GM21825 (cell line): ENCODE measurements at regions not wholly inside any gene's neighbourhood (a gene's known extent, or its start where the extent isn't known, plus 50 kb on each side); places are given as distances from the start of the nearest gene placed in this dataset.

Experiments
- ATAC-seq: cut with Tn5 transposase; IDR thresholded peaks from one replicate; pipeline ENCODE4 v1.9.1; 2021; ENCODE audit warnings: mild to moderate bottlenecking, moderate library complexity; ENCODE audit not compliant: unreplicated experiment

DNA sequence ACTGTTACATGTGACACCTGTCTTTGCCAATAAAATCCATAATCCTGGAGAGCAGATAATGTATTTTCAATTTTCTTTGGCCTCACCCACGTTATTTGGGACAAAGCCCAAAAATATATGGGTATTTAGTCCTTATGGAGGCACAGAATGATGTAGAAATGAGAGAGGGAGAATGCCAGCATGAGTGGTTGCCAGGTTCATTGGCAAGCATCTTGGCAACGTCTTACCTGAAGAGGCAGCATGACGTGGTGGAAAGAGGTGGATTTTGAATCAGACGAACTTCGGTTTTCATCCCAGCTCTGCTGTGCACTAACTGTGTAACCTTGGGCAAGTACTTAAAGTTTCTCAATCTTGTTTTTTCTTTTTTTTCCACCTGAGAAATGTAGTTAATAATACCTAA lies 969.6 kb upstream of the PIK3C3 start:
- ATAC-seq = no peak

DNA sequence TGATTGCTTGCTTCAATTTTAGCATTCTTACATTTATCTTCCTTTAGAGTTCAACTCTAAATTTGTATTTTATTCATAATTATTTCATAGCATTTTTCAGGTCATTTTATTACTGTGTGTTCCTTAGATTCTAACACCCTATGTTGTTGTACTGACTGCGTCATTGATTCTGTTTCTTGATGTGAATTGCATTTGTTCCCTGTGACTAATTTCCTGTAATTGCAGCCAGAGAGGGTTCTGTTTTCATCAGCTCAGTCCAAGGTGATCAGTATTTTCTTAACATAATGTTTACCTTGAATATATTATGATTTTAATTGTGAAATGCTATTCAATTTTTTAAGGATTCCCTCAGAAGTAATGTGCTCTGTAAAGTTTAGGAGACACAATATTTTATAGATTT lies 970.2 kb upstream of the PIK3C3 start:
- no peak for ATAC-seq

DNA sequence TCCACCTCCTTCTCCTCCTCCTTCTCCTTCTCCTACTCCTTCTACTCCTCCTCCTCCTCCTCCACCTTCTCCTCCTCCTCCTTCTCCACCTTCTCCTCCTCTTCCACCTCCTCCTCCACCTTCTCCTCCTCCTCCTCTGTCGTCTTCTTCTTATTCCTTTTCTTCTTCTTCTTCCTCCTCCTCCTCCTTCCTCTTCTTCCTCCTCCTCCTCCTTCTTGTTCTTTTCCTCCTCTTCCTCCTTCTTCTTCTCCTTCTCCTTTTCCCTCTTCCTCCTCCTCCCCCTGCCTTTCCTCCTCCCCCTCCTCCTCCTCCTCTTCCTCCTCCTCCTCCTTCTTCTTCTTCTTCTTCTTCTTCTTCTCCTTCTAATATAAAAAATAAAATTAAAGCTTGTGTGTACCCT lies 971.2 kb upstream of the PIK3C3 start:
- ATAC-seq = no peak

DNA sequence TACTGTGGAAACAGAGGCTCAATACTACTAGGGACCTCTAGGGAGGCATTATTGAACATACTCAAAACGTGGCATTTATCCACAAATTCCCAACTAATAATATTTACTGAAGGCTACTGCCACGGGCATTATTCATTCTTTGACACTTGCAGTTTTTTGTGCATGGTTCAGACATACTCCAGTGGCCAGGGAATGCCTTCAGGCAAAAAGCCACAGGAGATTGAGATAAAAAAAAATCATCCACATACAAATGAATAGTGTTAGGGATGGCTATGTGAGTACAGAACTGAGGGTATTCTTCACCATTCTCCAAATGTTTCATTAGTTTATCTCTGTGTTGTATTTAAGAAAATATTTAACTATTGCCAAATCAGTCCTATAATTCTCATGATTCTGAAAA lies 974.9 kb upstream of the PIK3C3 start:
- ATAC-seq = no peak

DNA sequence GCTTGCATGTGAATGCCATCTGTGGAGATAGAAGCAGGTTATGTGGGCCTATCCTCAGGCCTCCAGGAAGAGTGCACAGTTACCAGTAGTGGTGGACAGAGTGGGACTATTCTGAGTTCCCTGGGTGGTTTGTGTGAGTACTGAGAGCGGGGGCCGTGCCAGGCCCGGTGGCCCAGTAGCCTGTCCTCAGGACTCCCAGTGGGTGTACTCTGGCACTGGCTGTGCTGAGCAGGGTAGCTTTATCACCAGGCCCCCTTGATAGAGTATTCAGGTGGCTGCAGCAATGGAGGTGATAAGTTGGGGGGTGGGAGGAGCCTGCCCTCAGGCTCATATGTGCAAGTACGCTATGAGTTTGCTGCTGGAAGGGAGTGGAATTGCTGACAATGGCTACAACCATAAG lies 979.0 kb upstream of the PIK3C3 start:
- no peak for ATAC-seq

DNA sequence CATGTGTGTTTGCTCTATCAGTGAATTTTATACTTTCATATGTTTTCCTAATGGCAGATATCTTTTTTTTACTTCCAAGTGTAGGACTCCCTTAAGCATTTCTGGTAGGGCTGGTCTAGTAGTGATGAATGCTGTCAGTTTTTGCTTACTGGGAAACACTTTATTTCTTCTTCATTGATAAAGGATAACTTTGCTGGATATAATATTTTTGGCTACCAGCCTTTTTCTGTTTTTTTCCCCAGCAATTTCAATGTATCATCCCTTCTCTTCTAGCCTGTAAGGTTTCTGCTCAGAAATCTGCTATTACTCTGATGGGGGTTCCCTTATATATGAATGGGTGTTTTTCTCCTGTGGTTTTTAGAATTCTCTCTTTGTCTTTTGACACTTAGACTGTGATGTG lies 980.6 kb upstream of the PIK3C3 start:
- no peak for ATAC-seq

DNA sequence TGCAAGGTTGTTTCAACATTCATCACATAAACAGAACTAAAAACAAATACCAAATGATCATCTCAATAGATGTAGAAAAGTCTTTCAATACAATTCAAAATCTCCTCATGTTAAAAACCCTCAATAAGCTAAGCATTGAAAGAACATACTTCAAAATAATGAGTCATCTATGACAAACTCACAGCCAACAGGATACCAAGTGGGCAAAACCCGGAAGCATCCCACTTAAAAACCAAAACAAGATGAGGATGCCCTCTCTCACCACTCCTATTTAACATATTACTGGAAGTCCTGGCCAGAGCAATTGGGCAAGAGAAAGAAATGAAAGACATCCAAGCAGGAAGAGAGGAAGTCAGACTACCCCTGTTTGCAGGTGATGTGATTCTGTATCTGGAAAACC lies 992.2 kb upstream of the PIK3C3 start:
- ATAC-seq = no peak

DNA sequence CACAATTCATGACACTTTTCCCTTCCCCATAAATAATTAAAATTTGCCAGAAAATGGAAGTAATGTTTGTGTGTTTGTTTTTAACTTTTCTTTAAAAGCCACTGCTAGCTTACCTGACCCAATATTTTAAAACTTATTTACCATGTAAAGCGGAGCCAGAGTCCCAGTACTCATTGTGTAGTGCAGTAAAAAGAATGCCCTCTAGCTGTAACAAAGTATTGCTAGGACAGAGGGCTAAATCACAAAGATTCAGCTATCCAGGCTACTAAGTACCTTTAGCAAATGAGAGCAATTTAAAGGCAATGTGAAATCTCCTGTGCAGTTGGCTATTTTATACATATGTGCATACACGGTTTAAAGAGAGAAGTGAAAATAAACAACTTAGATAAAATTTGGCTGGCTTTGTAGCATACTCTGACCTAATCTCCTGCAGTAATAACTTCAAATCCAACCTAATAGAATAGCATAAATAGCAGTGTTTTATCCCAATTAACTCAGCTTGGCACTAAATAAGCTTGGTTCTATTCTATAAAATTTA lies 997.4 kb upstream of the PIK3C3 start:
- no peak for ATAC-seq

DNA sequence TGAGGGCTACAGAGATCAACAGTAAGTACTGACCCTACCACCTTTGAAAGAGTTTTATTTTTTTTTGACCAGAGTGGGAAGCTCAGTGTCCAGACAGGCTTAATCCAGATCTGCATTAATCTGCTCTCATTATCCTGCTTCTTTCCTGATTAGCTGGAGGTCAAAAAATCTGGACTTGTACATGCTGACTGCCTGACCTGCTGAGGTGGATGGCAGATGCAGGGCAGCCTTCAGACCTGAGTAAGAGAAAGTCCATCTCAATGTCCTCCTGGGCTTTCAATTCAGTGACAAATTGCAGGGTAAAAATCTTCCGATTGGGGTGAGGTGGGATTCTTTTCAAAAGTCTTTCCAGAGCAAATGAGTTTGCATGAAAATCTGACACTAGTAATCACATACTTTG lies 998.8 kb upstream of the PIK3C3 start:
- no peak for ATAC-seq

DNA sequence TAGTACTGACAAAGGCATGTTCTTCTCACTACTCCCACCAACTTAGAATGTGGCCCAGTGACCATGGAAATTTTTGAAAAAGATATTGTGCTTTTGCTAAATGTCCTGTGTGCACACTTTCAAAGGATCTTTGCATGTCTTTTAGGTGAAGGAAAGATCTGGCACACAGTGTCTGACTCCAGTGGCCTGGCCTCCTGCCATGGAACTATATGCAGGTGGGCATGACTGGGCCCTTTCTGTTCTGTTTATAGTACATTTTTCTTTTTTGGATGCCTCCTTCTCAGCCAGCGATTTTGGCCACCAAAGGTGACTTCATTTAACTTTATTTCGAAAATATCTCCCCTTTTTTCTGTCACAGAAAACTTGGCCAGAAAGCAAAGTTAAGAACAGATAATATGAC lies 999.7 kb upstream of the PIK3C3 start:
- no peak for ATAC-seq

DNA sequence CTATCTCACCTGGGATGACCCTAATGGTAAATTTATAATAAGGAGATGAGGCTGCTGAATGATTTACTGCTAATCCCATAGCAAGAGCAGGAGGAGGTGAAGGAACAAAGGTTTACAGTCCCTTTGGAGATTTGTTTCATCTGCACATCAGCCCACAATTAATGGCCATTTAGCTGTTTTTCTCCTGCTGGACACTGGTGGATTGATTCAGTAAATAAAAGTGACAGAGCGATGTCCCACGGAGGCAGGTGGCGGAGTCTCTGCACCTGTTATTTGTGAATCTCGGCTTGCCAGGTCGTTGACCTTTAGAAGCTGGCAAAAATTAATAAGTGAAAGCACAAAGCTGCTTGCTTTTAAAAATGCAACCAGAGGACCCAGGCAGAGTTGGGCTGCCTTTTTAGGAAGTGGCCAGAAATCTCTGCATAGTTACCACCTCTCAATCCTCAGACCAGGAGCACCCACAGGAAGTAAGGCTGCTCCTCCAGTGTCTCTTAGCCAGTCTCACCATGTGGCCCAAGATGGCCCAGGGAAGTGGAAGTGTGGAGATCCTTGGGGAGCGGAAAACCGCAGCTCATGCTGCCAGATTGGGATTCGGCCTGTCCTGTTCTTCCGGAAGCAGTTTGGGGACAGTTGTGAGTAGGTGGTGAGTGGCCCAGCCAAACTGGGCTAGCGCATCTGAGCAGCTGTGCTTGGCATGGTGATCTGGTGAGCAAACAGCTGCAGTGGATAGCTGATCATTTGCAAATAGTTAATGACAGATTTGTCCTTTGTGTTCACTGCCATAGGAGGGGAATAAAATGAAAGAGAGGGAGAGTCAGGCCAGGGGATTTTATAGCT lies 1005.7 kb upstream of the PIK3C3 start:
- ATAC-seq = no peak

DNA sequence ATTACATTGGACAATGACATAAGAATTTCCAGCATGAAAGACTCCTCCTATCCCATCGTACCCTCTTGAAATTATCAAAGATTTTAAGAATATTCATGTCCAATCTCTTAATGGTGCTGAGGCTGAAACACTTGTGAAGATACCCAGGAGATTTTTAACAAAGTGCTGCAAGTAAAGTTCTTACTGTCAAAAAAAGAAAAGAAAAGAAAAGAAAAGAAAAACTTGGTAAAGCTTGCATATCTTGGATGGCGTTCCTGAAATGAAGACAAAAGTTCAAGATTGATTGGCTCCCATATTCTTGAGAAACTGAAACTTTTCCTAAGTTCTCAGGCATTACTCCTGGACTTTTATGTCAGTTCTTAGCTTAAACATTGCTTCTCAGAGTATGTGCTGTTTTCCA lies 1010.5 kb upstream of the PIK3C3 start:
- no peak for ATAC-seq

DNA sequence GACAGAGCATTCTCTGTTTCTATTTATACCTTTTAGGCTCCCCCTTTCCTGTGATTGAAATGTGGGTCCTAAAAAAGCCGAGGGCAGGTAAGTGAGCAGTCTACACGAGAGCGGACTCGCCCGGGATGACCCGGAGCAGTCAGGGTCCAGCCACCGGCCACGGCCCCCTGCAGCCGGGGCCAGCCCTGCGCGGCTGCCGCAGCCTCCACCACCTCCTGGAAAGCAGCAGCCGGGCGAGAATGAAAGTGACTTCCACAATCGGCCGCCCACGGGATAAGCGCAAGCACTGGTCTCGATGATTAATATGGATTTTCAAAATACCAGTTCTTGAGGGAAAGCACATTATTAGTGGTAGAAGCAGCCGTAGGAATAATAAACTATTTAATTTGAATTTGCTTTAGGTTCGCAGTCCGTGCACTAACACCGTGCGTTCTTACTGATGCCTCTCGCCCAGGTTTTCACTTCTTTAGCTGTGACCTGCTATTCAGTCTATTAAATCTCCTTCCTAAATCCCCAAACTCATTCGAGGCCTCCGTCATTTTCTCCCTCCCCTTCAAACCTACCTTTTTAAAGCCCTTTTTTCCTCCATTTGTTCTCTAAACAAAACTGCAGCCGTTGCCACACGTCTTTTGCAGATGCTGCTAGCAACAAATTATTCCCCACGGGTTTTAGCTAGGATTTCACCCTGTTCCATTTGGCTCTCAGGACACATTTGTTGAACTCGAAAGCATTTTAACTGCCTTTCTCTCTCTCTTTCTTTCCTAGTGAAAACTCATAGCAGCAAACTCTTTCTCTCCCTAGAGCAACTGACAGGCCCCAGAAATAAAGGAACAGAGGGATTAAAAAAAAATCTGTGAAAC lies 1015.1 kb upstream of the PIK3C3 start:
- no peak for ATAC-seq

DNA sequence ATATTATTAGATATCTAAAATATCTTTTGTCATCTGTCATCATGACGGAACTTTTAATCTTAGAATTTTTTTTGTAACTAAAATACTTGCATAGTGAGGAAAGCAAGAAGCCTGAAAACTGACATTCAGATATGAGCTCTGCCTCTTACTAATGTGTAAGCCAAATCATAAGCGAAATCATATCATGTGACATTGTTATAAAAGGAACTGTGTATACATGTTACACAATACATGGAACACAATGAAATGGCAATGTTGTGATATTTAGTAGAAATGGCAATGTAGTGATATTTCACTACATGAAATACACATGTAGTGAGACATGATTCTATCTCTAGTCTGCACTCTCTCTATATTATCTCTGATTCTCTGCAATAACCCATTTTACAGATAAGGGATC lies 1016.4 kb upstream of the PIK3C3 start:
- no peak for ATAC-seq

DNA sequence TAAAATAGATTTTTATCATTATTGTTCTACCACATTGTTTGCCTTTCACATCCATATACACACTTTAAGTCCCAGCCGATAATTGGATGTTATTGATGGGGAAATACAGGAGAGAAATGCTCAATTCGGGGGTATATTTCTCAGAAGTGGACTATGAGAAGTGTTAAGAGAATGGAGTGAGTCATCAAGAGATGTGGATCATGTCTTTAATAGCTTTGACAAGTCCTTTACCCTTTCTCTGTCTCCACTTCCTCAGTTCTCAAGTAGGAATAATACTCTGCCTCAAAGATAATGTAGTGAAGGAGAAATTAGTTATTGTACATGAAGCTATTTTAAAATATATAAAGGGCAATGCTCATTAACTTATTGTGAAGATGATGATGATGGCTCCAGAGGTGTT lies 1017.6 kb upstream of the PIK3C3 start:
- no peak for ATAC-seq

DNA sequence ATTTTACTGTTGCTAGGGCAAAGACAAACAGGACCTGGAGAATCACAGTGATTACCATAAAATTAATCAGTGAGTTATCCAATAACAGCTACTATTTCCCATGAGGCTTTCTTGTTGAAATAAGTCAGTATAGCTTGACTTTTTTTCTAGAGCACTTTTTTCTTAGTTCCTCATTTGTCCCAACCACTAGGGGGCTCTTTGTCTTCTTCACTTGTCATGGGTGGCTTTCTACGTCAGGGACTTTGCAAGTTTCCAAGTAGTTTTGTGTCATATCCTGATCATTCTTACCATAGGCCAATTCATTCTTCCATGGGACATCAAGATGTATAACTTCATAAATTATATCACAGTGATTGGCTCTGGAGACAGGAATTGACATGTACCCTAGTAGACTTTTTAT lies 1019.6 kb upstream of the PIK3C3 start:
- no peak for ATAC-seq

DNA sequence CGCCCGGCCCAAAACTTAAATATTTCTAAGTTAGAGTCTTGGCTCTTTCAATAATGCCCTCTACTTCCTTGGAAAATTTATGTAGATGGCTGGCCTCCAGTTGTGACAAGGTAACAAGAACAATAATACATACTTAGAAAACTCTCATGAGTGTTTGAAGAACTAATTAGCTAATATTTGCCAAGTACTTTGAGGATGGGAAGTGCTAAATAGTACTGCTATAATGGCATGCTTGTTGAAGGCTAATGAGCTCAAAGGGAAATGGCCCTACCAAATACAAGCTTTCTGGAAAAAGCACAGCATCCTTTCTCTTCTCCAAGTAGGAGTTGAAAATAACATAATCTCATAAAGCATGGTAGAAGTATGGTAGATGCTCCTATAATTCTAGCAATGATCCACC lies 1022.2 kb upstream of the PIK3C3 start:
- ATAC-seq = no peak

DNA sequence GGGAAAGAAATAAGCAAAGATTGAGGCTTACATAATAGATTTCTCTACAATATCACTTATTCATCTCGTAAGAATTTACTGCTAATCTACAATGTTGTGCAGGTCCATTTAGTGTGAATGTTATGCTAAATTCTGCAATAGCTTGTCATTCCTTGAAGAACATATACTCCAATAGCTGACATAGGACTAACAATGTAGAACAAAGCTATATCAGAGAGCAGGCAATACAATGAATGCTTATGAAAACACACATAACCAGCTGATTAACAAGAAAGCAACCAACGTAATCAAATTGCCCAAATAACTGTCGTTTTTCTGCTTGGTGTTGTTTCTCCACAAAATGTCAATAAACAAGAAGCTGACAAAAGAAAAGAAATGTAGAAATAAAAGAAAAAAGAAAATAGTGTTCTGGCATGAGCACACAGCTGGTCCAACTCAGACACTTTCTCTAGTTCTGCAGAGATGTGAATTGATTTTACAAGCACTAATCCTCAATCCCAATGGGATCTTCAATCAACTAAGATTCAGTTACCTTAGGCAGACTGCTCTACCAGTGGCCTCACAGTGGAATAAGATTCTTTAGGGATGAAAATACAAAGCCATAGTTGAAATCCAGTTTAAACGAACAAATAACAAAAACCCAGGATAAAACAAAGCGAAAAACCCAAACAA lies 1024.7 kb upstream of the PIK3C3 start:
- ATAC-seq = no peak

DNA sequence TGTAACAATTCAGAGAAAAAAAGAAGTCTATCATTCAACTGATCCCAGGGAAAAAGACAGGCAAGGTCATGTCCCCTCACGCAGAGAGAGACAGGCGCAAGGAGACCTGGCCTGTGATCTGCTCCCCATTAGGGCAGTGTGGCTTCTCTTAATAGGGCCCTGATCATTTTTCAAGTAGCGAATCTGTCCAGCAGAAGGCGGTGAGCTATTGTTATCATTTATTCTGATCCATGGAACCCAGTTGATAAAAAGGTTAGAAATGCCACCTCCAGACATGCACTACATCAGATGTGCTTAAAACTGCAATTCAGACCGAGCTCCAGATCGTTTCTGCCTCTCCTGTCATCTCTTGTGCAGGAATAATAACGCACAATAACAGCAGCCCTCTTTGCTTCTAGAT lies 1025.6 kb upstream of the PIK3C3 start:
- ATAC-seq = no peak

DNA sequence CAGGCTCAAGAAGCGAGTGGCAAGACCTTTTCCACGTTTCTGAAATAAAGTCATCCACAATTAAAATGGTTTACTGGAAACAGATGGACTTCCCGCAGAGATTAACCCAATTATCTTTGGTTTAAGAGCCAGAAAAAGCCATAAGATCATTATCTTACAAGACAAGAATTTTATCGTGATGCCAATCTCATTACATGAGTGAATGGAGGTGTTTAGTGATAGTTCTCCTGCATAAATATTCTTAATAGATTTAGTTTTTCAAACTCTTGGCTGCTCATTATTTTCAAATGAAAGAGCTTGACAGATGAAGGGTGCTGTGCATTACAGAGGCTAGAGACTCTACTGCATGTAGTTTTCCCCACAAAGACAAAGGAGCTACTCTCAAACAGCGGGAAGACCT lies 1028.4 kb upstream of the PIK3C3 start:
- ATAC-seq = no peak

DNA sequence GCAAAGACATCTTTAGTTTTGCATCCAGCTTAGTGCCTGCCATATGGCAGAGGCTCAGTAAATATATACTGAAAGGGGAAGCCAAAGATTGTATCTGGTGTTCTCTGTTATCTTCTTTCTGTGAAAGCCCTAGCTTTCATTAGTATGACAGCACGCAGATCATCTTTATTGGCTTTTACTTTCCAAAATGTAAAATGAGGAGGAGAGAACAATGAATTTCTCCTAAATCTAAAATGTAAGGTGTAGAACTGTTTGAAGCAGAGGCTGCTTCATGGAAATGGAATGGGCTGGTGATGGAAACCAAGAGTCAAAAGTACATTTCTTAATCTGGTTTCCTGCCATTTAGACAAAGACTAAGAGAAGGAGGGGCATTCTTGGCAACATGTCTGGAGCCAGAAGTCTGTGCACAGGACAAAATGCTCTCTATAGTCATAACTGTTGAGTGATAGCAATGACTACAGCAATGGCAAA lies 1029.9 kb upstream of the PIK3C3 start:
- no peak for ATAC-seq
